ENCODE measurements at regions not wholly inside any gene's neighbourhood (a gene's known extent, or its start where the extent isn't known, plus 50 kb on each side); places are given as distances from the start of the nearest gene placed in this dataset.

DNA sequence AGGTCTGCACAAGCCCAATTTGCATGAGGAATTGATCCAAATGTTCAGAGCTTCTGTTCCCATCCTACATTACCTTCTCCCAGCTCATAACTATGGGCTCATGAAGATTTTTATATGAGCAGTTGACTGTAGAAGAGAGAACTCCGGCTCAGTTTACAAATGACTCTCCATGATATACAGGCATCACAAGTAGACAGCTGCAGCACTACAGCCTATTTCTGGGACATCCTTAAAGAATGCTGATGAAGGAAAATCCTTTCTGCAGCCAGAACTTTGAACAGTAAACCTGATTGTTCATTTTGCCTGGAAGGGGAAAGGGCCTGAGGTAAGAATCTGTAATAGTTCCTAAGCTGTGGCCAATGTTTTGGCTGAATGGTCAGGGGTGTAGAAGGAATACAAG is 174.1 kb upstream of the CXCL13 start:
- TF ChIP-seq, protein P1, sequence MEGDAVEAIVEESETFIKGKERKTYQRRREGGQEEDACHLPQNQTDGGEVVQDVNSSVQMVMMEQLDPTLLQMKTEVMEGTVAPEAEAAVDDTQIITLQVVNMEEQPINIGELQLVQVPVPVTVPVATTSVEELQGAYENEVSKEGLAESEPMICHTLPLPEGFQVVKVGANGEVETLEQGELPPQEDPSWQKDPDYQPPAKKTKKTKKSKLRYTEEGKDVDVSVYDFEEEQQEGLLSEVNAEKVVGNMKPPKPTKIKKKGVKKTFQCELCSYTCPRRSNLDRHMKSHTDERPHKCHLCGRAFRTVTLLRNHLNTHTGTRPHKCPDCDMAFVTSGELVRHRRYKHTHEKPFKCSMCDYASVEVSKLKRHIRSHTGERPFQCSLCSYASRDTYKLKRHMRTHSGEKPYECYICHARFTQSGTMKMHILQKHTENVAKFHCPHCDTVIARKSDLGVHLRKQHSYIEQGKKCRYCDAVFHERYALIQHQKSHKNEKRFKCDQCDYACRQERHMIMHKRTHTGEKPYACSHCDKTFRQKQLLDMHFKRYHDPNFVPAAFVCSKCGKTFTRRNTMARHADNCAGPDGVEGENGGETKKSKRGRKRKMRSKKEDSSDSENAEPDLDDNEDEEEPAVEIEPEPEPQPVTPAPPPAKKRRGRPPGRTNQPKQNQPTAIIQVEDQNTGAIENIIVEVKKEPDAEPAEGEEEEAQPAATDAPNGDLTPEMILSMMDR (optimal IDR thresholded peaks at IDR 0.05 in 1 of 3, IDR thresholded peaks at IDR 0.05 in 1 of 3, conservative IDR thresholded peaks at IDR 0.05 in 1 of 3; ENCODE audit: extremely low read depth in 1 of 3, insufficient read depth in 2 of 3, low read length in 3 of 3): no peak
- TF ChIP-seq EZH2 (IDR thresholded peaks at IDR 0.05; ENCODE audit: low read length): no peak
